ENCODE measurements at regions not wholly inside any gene's neighbourhood (a gene's known extent, or its start where the extent isn't known, plus 50 kb on each side); places are given as distances from the start of the nearest gene placed in this dataset.

DNA sequence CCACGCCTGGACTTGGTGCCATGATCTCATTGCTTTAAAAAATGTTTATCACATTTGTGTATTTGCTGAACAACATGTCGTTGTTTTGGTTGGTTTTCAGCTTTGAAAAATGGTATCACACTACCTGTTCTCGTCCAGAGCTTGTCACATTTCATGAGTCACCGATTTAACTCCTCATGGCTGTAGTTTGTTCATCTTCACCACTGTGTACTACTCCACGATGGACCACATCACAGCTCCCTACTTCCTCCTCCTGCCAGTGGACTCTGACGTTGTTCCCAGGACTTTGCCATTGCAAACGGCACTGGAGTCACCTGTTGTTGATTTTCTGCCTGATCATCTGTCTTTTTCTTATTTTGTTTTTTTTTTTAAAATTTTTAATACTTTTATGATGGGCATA, 157.7 kb downstream of the ERMARD start:
- no peaks in the 10 kb centered on the region for H3K9me2 ChIP-seq (ENCODE audit: insufficient read depth)
- H3K4me3 Mint-ChIP-seq, result no peak overlapping the region
- ATAC-seq (no peak), DNase-seq (ENCODE audit: low spot score) (no peak)
- no peaks in the 10 kb centered on the region for H3K9me3 Mint-ChIP-seq
- no peaks in the 10 kb centered on the region for H4K20me1 ChIP-seq (replicated peaks; ENCODE audit: insufficient read depth)
- no peak overlapping the region for H3K27ac Mint-ChIP-seq
- no peak overlapping the region for H3K4me3 ChIP-seq
- peaks cover 9% of the 10 kb centered on the region for H3K27me3 Mint-ChIP-seq (ENCODE audit: insufficient read depth, low read depth, poor library complexity)
- H3K4me1 ChIP-seq (ENCODE audit: insufficient read depth), result no peaks in the 10 kb centered on the region
- no peak overlapping the region for H2AFZ ChIP-seq
- no peaks in the 10 kb centered on the region for H3K27me3 ChIP-seq (ENCODE audit: insufficient read depth)
- peaks cover 4% of the 10 kb centered on the region; the same call in 1 of the 3 replicates for H3K4me1 Mint-ChIP-seq
- no peaks in the 10 kb centered on the region for H3K79me2 ChIP-seq (replicated peaks; ENCODE audit: insufficient read depth)
- H3F3A ChIP-seq (replicated peaks; ENCODE audit: low read depth), result no peaks in the 10 kb centered on the region
- H3K27ac ChIP-seq (ENCODE audit: low read depth), result no peak overlapping the region
- H3K36me3 Mint-ChIP-seq (ENCODE audit: low read depth), result no peaks in the 10 kb centered on the region
- H3K4me2 ChIP-seq, result no peak overlapping the region
- H3K36me3 ChIP-seq (ENCODE audit: insufficient read depth), result no peaks in the 10 kb centered on the region
- TF ChIP-seq, protein P1, sequence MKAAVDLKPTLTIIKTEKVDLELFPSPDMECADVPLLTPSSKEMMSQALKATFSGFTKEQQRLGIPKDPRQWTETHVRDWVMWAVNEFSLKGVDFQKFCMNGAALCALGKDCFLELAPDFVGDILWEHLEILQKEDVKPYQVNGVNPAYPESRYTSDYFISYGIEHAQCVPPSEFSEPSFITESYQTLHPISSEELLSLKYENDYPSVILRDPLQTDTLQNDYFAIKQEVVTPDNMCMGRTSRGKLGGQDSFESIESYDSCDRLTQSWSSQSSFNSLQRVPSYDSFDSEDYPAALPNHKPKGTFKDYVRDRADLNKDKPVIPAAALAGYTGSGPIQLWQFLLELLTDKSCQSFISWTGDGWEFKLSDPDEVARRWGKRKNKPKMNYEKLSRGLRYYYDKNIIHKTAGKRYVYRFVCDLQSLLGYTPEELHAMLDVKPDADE (IDR thresholded peaks at IDR 0.05), result no peak
- TF ChIP-seq EZH2phosphoT487 (IDR thresholded peaks at IDR 0.05; ENCODE audit: unreplicated experiment) (no peak), CREB1 (CRISPR knock-in tag; IDR thresholded peaks at IDR 0.05; ENCODE audit: low read depth) (no peak), EZH2 (IDR thresholded peaks at IDR 0.05; ENCODE audit: low read depth, unreplicated experiment) (no peak), NANOG (IDR thresholded peaks at IDR 0.05; ENCODE audit: borderline replicate concordance) (no peak), ZNF331 (CRISPR knock-in tag; IDR thresholded peaks at IDR 0.05; ENCODE audit: low read depth) (no peak), JUNB (IDR thresholded peaks at IDR 0.05; ENCODE audit: unreplicated experiment) (no peak), POLR2AphosphoS5 (IDR thresholded peaks at IDR 0.05; ENCODE audit: low read depth) (no peak)
- TF ChIP-seq, protein P2, sequence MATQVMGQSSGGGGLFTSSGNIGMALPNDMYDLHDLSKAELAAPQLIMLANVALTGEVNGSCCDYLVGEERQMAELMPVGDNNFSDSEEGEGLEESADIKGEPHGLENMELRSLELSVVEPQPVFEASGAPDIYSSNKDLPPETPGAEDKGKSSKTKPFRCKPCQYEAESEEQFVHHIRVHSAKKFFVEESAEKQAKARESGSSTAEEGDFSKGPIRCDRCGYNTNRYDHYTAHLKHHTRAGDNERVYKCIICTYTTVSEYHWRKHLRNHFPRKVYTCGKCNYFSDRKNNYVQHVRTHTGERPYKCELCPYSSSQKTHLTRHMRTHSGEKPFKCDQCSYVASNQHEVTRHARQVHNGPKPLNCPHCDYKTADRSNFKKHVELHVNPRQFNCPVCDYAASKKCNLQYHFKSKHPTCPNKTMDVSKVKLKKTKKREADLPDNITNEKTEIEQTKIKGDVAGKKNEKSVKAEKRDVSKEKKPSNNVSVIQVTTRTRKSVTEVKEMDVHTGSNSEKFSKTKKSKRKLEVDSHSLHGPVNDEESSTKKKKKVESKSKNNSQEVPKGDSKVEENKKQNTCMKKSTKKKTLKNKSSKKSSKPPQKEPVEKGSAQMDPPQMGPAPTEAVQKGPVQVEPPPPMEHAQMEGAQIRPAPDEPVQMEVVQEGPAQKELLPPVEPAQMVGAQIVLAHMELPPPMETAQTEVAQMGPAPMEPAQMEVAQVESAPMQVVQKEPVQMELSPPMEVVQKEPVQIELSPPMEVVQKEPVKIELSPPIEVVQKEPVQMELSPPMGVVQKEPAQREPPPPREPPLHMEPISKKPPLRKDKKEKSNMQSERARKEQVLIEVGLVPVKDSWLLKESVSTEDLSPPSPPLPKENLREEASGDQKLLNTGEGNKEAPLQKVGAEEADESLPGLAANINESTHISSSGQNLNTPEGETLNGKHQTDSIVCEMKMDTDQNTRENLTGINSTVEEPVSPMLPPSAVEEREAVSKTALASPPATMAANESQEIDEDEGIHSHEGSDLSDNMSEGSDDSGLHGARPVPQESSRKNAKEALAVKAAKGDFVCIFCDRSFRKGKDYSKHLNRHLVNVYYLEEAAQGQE (IDR thresholded peaks at IDR 0.05; ENCODE audit: unreplicated experiment), result no peak

GRCh38 chr6:169908403-169908933, 157.0 kb downstream of the ERMARD start:
- Histone ChIP-seq H3K36me3 (ENCODE audit: insufficient read depth) (no peaks in the 10 kb centered on the region), H3F3A (replicated peaks; ENCODE audit: low read depth) (no peaks in the 10 kb centered on the region), H3K27ac (ENCODE audit: low read depth) (no peak overlapping the region), H3K27me3 (ENCODE audit: insufficient read depth) (no peaks in the 10 kb centered on the region), H3K9me2 (ENCODE audit: insufficient read depth) (no peaks in the 10 kb centered on the region), H3K79me2 (replicated peaks; ENCODE audit: insufficient read depth) (no peaks in the 10 kb centered on the region), H4K20me1 (replicated peaks; ENCODE audit: insufficient read depth) (no peaks in the 10 kb centered on the region), H3K4me3 (no peak overlapping the region), H3K4me2 (no peak overlapping the region), H3K4me1 (ENCODE audit: insufficient read depth) (no peaks in the 10 kb centered on the region), H2AFZ (no peak overlapping the region)
- H3K36me3 Mint-ChIP-seq (ENCODE audit: low read depth), result no peaks in the 10 kb centered on the region
- no peak for DNase-seq (ENCODE audit: low spot score)
- H3K9me3 Mint-ChIP-seq, result no peaks in the 10 kb centered on the region
- H3K4me3 Mint-ChIP-seq, result no peak overlapping the region
- H3K27ac Mint-ChIP-seq, result no peak overlapping the region
- H3K27me3 Mint-ChIP-seq (ENCODE audit: insufficient read depth, low read depth, poor library complexity), result peaks cover 9% of the 10 kb centered on the region
- H3K4me1 Mint-ChIP-seq, result peaks cover 4% of the 10 kb centered on the region; the same call in 1 of the 3 replicates
- no peak for ATAC-seq
- TF ChIP-seq CREB1 (CRISPR knock-in tag; IDR thresholded peaks at IDR 0.05; ENCODE audit: low read depth) (no peak), ZNF114 (CRISPR knock-in tag; IDR thresholded peaks at IDR 0.05) (no peak), JUNB (IDR thresholded peaks at IDR 0.05; ENCODE audit: unreplicated experiment) (no peak), EZH2phosphoT487 (IDR thresholded peaks at IDR 0.05; ENCODE audit: unreplicated experiment) (no peak), STAT1 (IDR thresholded peaks at IDR 0.05; ENCODE audit: unreplicated experiment) (no peak)
- TF ChIP-seq, protein P1 (IDR thresholded peaks at IDR 0.05), result no peak
- TF ChIP-seq, protein P2 (IDR thresholded peaks at IDR 0.05; ENCODE audit: unreplicated experiment), result no peak

Data from GM23338 (cell line).